Dedifferentiated amniotic fluid mesenchymal stem cell (primary cell): ENCODE measurements at regions not wholly inside any gene's neighbourhood (a gene's known extent, or its start where the extent isn't known, plus 50 kb on each side); places are given as distances from the start of the nearest gene placed in this dataset.

Experiments
- DNase-seq: peaks from one replicate; pipeline ENCODE4 v3.0.0-alpha.2; 2016; ENCODE audit errors: extremely low spot score

DNA sequence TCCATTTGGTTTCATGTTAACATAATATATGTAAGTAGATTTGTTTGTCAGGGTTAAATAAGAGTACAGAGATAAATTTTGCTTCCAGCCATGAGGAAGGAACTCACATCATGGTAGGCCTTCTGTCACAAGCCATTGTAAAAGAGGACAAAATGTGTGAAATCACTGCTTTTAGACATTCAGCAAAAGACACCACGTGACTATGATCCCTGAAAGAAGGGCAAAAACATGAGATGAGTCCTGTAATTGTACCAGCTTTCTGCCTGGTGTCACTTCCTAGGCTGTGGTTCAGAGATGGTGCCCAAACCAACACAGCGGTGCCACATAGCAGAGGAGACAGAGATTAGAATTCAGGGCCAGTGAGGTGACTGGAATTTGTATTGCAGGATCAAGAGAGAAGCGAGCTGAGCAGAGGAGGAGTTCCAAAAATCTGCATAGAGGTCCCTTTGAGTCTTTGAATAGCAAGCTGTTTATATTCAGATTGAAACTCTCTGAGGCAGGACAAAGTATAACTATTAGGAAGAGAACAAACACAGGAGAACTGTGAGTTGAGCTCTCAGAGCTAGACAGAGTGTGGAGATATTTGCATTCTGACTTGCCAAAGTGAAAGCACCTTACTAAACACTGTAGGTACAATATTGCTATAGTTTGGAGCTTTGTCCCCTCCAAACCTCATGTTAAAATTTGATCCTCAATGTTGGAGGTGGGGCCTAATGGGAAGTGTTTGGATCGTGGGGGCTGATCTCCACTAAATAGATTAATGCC is 52.6 kb upstream of the PDE7B start:
- DNase-seq, result no peak
